SK-N-SH (cell line): ENCODE measurements at regions not wholly inside any gene's neighbourhood (a gene's known extent, or its start where the extent isn't known, plus 50 kb on each side); places are given as distances from the start of the nearest gene placed in this dataset.

Experiments used
- CTCF ChIA-PET: fragments of 300-600, 350-600 bp; formaldehyde crosslinking; extraction: SDS; loops from one replicate; lab custom pipeline; 2021; lab: Yijun Ruan, JAX
- POLR2A ChIA-PET: fragments of 350-600 bp; sonication (Branson Sonifier 250); formaldehyde crosslinking; extraction: SDS; loops from one replicate; lab custom pipeline; 2020; ENCODE audit warnings: antibody characterized with exemption, inconsistent platforms; lab: Yijun Ruan, JAX
- DNase-seq: peaks from one replicate; pipeline ENCODE4 v3.0.0; 2012
- H2AFZ ChIP-seq: fragments of 200-600 bp; sonication (generic); 2 replicates; pipeline ENCODE4 v1.8.1; 2016; ENCODE audit warnings: antibody characterized with exemption, mild to moderate bottlenecking, low read depth
- H3F3A ChIP-seq: fragments of 200-600 bp; sonication (generic); replicated peaks from 2 replicates; pipeline ENCODE3; 2016; ENCODE audit warnings: antibody characterized with exemption, mild to moderate bottlenecking; ENCODE audit not compliant: insufficient read depth
- H3K27ac ChIP-seq, 2 experiments: fragments of 200-500 bp in 1 of 2; fragments of 200-600 bp in 1 of 2; sonication (Bioruptor generic) in 1 of 2; sonication (generic), shearing (Covaris generic) in 1 of 2; 2 replicates each; pipeline versions ENCODE4 v1.5.1 to v1.6.1; 2014 to 2016; ENCODE audit warnings: low read depth in 2 of 2, inconsistent platforms in 1 of 2, low read length in 1 of 2, mild to moderate bottlenecking in 1 of 2, mixed read lengths in 1 of 2
- H3K27me3 ChIP-seq: fragments of 200-600 bp; sonication (generic), shearing (Covaris generic); 2 replicates; pipeline ENCODE4 v1.6.1; 2016; ENCODE audit warnings: mixed run types; ENCODE audit not compliant: insufficient read depth
- H3K36me3 ChIP-seq, 2 experiments: fragments of 200-500 bp in 1 of 2; fragments of 200-600 bp in 1 of 2; sonication (Bioruptor generic) in 1 of 2; sonication (generic) in 1 of 2; replicated peaks in 1 of 2; 2 replicates each; pipeline versions ENCODE3 to v1.5.1; 2014 to 2016; ENCODE audit warnings: low read length in 1 of 2, mild to moderate bottlenecking in 1 of 2; ENCODE audit not compliant: insufficient read depth in 2 of 2, control insufficient read depth in 1 of 2
- H3K4me1 ChIP-seq, 2 experiments: fragments of 200-500 bp in 1 of 2; fragments of 200-600 bp in 1 of 2; sonication (Bioruptor generic) in 1 of 2; sonication (generic), shearing (Covaris generic) in 1 of 2; 2 replicates each; pipeline versions ENCODE4 v1.5.1 to v1.6.1; 2014 to 2016; ENCODE audit warnings: low read depth in 1 of 2, low read length in 1 of 2, mixed run types in 1 of 2; ENCODE audit not compliant: insufficient read depth in 2 of 2, control insufficient read depth in 1 of 2
- H3K4me2 ChIP-seq: fragments of 200-600 bp; sonication (generic), shearing (Covaris generic); 2 replicates; pipeline ENCODE4 v1.6.1; 2017; ENCODE audit warnings: mixed run types
- H3K4me3 ChIP-seq, 2 experiments: fragments of 200-500 bp in 1 of 2; fragments of 200-600 bp in 1 of 2; sonication (Bioruptor generic) in 1 of 2; sonication (generic), shearing (Covaris generic) in 1 of 2; 2 replicates each; pipeline versions ENCODE4 v1.5.1 to v1.8.1; 2014 to 2016; ENCODE audit warnings: low read depth in 2 of 2, inconsistent platforms in 1 of 2, low read length in 1 of 2, mild to moderate bottlenecking in 1 of 2, mixed read lengths in 1 of 2, moderate library complexity in 1 of 2
- H3K79me2 ChIP-seq: fragments of 200-600 bp; sonication (generic); 2 replicates; pipeline ENCODE4 v1.8.1; 2017; ENCODE audit warnings: mild to moderate bottlenecking; ENCODE audit not compliant: insufficient read depth
- H3K9ac ChIP-seq: fragments of 200-600 bp; sonication (generic); 2 replicates; pipeline ENCODE4 v1.6.1; 2017; ENCODE audit warnings: mixed run types
- H3K9me2 ChIP-seq: fragments of 200-600 bp; sonication (generic); 2 replicates; pipeline ENCODE4 v1.6.1; 2017; ENCODE audit warnings: mixed run types
- H3K9me3 ChIP-seq: fragments of 200-600 bp; sonication (generic); 2 replicates; pipeline ENCODE4 v1.6.1; 2017; ENCODE audit warnings: mixed run types, mild to moderate bottlenecking, moderate library complexity
- H4K20me1 ChIP-seq: fragments of 200-600 bp; sonication (generic); 2 replicates; pipeline ENCODE4 v1.6.1; 2017; ENCODE audit warnings: mild to moderate bottlenecking, mixed run types; ENCODE audit not compliant: insufficient read depth
- CTCF ChIP-seq: fragments of 200-600 bp; sonication (generic); IDR thresholded peaks from 2 replicates; pipeline ENCODE4 v1.6.1; 2017; ENCODE audit warnings: antibody characterized with exemption, mild to moderate bottlenecking, moderate library complexity
- ELF1 ChIP-seq: IDR thresholded peaks from 2 replicates; pipeline ENCODE4 v1.4.0; 2012
- FOSL2 ChIP-seq: IDR thresholded peaks from 2 replicates; pipeline ENCODE4 v1.4.0; 2012; ENCODE audit warnings: low read depth, mild to moderate bottlenecking, moderate library complexity, borderline replicate concordance
- FOXJ3 ChIP-seq: sonication (generic); formaldehyde crosslinking; IDR thresholded peaks from 2 replicates; pipeline ENCODE4 v1.5.1; 2020; ENCODE audit warnings: mild to moderate bottlenecking, missing genetic modification reagents
- GABPA ChIP-seq: IDR thresholded peaks from 2 replicates; pipeline ENCODE4 v1.4.0; 2012; ENCODE audit warnings: low read depth, mild to moderate bottlenecking
- GATA2 ChIP-seq: sonication (generic); formaldehyde crosslinking; IDR thresholded peaks from 2 replicates; pipeline ENCODE4 v1.5.0; 2020; ENCODE audit warnings: mild to moderate bottlenecking, missing genetic modification reagents
- JUND ChIP-seq: IDR thresholded peaks from 2 replicates; pipeline ENCODE4 v1.4.0; 2012
- MXI1 ChIP-seq: IDR thresholded peaks from 2 replicates; pipeline ENCODE4 v1.6.1; 2012; ENCODE audit warnings: mild to moderate bottlenecking, low read depth, low read length, improper control_type of control experiment
- NRF1 ChIP-seq: IDR thresholded peaks from 2 replicates; pipeline ENCODE4 v1.6.1; 2012; ENCODE audit warnings: low read depth, mild to moderate bottlenecking, low read length
- RAD21 ChIP-seq: IDR thresholded peaks from 2 replicates; pipeline ENCODE4 v1.6.1; 2012; ENCODE audit warnings: mild to moderate bottlenecking, low read length
- RCOR1 ChIP-seq: fragments of 150-350 bp; IDR thresholded peaks from 2 replicates; pipeline ENCODE4 v1.6.1; 2017; ENCODE audit warnings: antibody characterized with exemption, low read length
- RFX5 ChIP-seq: IDR thresholded peaks from 2 replicates; pipeline ENCODE4 v1.6.1; 2012; ENCODE audit warnings: mild to moderate bottlenecking, improper control_type of control experiment, low read length
- RXRA ChIP-seq: IDR thresholded peaks from 2 replicates; pipeline ENCODE4 v1.4.0; 2012; ENCODE audit warnings: low read depth, mild to moderate bottlenecking, borderline replicate concordance
- SIN3A ChIP-seq: IDR thresholded peaks from 2 replicates; pipeline ENCODE4 v1.6.1; 2012; ENCODE audit warnings: low read depth, mild to moderate bottlenecking, low read length, moderate library complexity, borderline replicate concordance
- TAF1 ChIP-seq: IDR thresholded peaks from 2 replicates; pipeline ENCODE4 v1.6.1; 2012; ENCODE audit warnings: low read depth, mild to moderate bottlenecking, low read length, moderate library complexity, borderline replicate concordance
- TCF12 ChIP-seq: IDR thresholded peaks from 2 replicates; pipeline ENCODE4 v1.4.0; 2012
- TEAD4 ChIP-seq: IDR thresholded peaks from 2 replicates; pipeline ENCODE4 v1.4.0; 2012; ENCODE audit warnings: mild to moderate bottlenecking, borderline replicate concordance; ENCODE audit not compliant: insufficient read depth
- YY1 ChIP-seq: IDR thresholded peaks from 2 replicates; pipeline ENCODE4 v1.4.0; 2012; ENCODE audit warnings: low read depth, mild to moderate bottlenecking
- ZBTB33 ChIP-seq: IDR thresholded peaks from 2 replicates; pipeline ENCODE4 v1.4.0; 2012; ENCODE audit warnings: low read depth, borderline replicate concordance
- WGBS: methylation state at CpG from one replicate; pipeline ENCODE4 v1.1.6; 2017; ENCODE audit warnings: low lambda C conversion rate; 5-methylcytosine and 5-hydroxymethylcytosine counted together
- TF ChIP-seq, protein P1 (sequence below): IDR thresholded peaks from 2 replicates; pipeline ENCODE4; 2012

DNA sequence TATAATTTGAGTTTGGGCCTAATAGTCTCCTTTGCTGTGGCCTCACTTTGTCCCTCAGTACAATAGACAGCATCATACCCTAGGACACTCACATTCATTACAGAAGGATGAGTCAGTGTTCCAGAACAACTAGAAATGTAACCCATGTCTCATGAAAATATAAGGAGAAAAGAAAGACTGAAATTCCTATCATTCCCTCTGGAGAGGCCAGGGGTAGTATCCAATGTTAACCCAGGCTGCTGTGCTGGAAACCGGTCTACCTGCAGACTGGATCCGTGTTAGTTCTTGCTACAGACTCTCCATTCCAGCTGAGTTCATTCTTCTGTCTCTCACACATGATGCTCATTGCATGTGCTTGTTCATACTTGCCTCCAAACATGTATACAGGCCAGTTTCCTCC is 75.8 kb upstream of the HOXC13 start:
- Histone ChIP-seq H3F3A (no peaks in the 10 kb centered on the region), H3K27ac (no peak overlapping the region), H4K20me1 (no peaks in the 10 kb centered on the region), H2AFZ (no peak overlapping the region), H3K9ac (no peak overlapping the region), H3K4me3 (no peak overlapping the region), H3K9me3 (no peaks in the 10 kb centered on the region), H3K27me3 (peaks cover 2% of the 10 kb centered on the region; the same call in 1 of the 2 replicates), H3K9me2 (no peaks in the 10 kb centered on the region), H3K36me3 (no peaks in the 10 kb centered on the region), H3K4me2 (no peak overlapping the region), H3K79me2 (no peaks in the 10 kb centered on the region), H3K4me1 (no peaks in the 10 kb centered on the region)
- no peak for DNase-seq
- WGBS, result 57% methylated on average over 2 of the region's 2 CpGs
- POLR2A ChIA-PET, result no interaction called here
- TF ChIP-seq JUND, result no peak
- TF ChIP-seq FOSL2, result no peak
- no peak for TF ChIP-seq RCOR1
- CTCF ChIA-PET, result interaction anchor here (0.8 to 1.1 kb wide), 2 partner anchors 52 to 119 kb away, joined by 3 read pairs; no protein-coding TSS in a partner anchor

DNA sequence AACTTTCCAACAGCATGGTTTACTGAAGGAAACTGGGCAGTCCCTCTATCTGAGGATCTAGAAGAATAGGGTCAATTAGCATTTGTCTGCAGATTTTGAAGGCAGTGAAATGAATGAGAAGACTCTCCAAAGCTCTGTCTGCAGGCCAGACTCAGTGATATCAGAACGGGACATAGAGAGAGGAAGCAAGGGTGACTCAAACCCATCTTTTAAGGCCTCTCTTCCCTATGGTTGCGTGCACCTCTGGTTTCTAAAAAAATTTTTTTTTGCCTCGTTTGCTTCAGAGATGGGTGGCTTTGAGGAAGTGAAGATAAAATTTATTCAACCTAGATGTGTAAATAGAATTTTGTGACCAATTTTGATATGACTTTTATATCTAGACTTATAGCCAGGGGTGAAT is 71.9 kb upstream of the HOXC13 start:
- Histone ChIP-seq H3K79me2 (no peaks in the 10 kb centered on the region), H2AFZ (no peak overlapping the region), H3K27me3 (peaks cover 15% of the 10 kb centered on the region; the same call in 1 of the 2 replicates), H3K36me3 (no peaks in the 10 kb centered on the region), H3K27ac (no peak overlapping the region), H4K20me1 (no peaks in the 10 kb centered on the region), H3K9me3 (no peaks in the 10 kb centered on the region), H3K9me2 (no peaks in the 10 kb centered on the region), H3K9ac (no peak overlapping the region), H3K4me3 (no peak overlapping the region), H3F3A (no peaks in the 10 kb centered on the region), H3K4me2 (no peak overlapping the region), H3K4me1 (no peaks in the 10 kb centered on the region)
- 15% methylated on average over 3 of the region's 3 CpGs for WGBS
- TF ChIP-seq, protein P1, sequence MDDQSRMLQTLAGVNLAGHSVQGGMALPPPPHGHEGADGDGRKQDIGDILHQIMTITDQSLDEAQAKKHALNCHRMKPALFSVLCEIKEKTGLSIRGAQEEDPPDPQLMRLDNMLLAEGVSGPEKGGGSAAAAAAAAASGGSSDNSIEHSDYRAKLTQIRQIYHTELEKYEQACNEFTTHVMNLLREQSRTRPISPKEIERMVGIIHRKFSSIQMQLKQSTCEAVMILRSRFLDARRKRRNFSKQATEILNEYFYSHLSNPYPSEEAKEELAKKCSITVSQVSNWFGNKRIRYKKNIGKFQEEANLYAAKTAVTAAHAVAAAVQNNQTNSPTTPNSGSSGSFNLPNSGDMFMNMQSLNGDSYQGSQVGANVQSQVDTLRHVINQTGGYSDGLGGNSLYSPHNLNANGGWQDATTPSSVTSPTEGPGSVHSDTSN, result no peak
- TF ChIP-seq NRF1, result no peak
- no peak for TF ChIP-seq JUND
- no peak for TF ChIP-seq RFX5
- no peak for TF ChIP-seq TAF1
- no peak for TF ChIP-seq TCF12
- TF ChIP-seq TEAD4, result no peak
- no peak for TF ChIP-seq SIN3A
- TF ChIP-seq ELF1, result no peak
- TF ChIP-seq GABPA, result no peak
- no peak for TF ChIP-seq GATA2
- no peak for TF ChIP-seq FOXJ3 (CRISPR knock-in tag)
- no peak for TF ChIP-seq RXRA
- no peak for TF ChIP-seq RAD21
- no peak for TF ChIP-seq CTCF
- no peak for TF ChIP-seq ZBTB33
- TF ChIP-seq MXI1, result no peak
- no peak for TF ChIP-seq FOSL2
- no peak for TF ChIP-seq YY1
- CTCF ChIA-PET, result no interaction called here
- POLR2A ChIA-PET, result no interaction called here
- DNase-seq, result no peak
